Endothelial cell of umbilical vein (primary cell): ENCODE measurements at regions not wholly inside any gene's neighbourhood (a gene's known extent, or its start where the extent isn't known, plus 50 kb on each side); places are given as distances from the start of the nearest gene placed in this dataset.

Source experiments
- BruUV-seq: library from RNA; stranded (reverse); fragments of 400-500 nt; replicated peaks from 2 replicates; lab custom pipeline; 2021; lab: Mats Ljungman, UMichigan
- CTCF ChIA-PET: fragments of 300-600, 350-600 bp; sonication (Branson Sonifier 250); formaldehyde crosslinking; loops from one replicate; lab custom pipeline; 2021; ENCODE audit warnings: antibody characterized with exemption, inconsistent platforms; lab: Charles Lee
- POLR2A ChIA-PET: fragments of 300-600, 350-600 bp; sonication (Branson Sonifier 250); formaldehyde crosslinking; loops from one replicate; lab custom pipeline; 2021; ENCODE audit warnings: antibody characterized with exemption, inconsistent platforms; lab: Charles Lee
- DNase-seq: peaks from one replicate; pipeline ENCODE4 v3.0.0-alpha.2; 2011; ENCODE audit warnings: low read depth, low spot score
- FAIRE-seq: peaks from 2 replicates; lab custom pipeline; 2011; peaks lifted over from hg19 to GRCh38; lab: Jason Lieb, UNC
- H2AFZ ChIP-seq: 2 replicates; pipeline ENCODE4 v1.6.0; 2012; ENCODE audit warnings: low read depth, low read length, control low read depth, inconsistent platforms
- H3K27ac ChIP-seq: 2 replicates; pipeline ENCODE4 v1.5.1; 2011; ENCODE audit warnings: low read depth, mild to moderate bottlenecking, control low read depth, low read length, moderate library complexity; ENCODE audit not compliant: insufficient read depth
- H3K27me3 ChIP-seq, 2 experiments: 2 replicates each; pipeline versions ENCODE4 v1.6.0 to v1.6.1; 2011; ENCODE audit warnings: low read length in 2 of 2, mixed read lengths in 1 of 2; ENCODE audit not compliant: control insufficient read depth in 2 of 2, insufficient read depth in 2 of 2
- H3K36me3 ChIP-seq, 2 experiments: 2 replicates in 1 of 2; 3 replicates in 1 of 2; pipeline ENCODE4 v1.5.1; 2011; ENCODE audit warnings: low read length in 2 of 2, mild to moderate bottlenecking in 1 of 2, moderate library complexity in 1 of 2; ENCODE audit not compliant: control insufficient read depth in 2 of 2, insufficient read depth in 2 of 2; ENCODE audit errors: extremely low read depth in 1 of 2
- H3K4me1 ChIP-seq: 3 replicates; pipeline ENCODE4 v1.5.1; 2011; ENCODE audit warnings: mild to moderate bottlenecking, low read length; ENCODE audit not compliant: control insufficient read depth, insufficient read depth; ENCODE audit errors: extremely low read depth
- H3K4me2 ChIP-seq: 2 replicates; pipeline ENCODE4 v1.6.1; 2011; ENCODE audit warnings: low read length, control low read depth, mixed read lengths; ENCODE audit not compliant: insufficient read depth
- H3K4me3 ChIP-seq, 3 experiments: fragments of 200-600 bp in 1 of 3; sonication (generic), shearing (Covaris generic) in 1 of 3; replicated peaks in 1 of 3; 2 replicates each; pipeline ENCODE4 v1.5.1; 2011 to 2016; ENCODE audit warnings: control low read depth in 3 of 3, low read length in 3 of 3, mild to moderate bottlenecking in 2 of 3, inconsistent platforms in 1 of 3, low read depth in 1 of 3, moderate library complexity in 1 of 3; ENCODE audit not compliant: insufficient read depth in 1 of 3
- H3K79me2 ChIP-seq: 2 replicates; pipeline ENCODE4 v1.6.0; 2012; ENCODE audit warnings: low read length, inconsistent platforms; ENCODE audit not compliant: control insufficient read depth, insufficient read depth
- H3K9ac ChIP-seq: replicated peaks from 2 replicates; pipeline ENCODE3; 2011; ENCODE audit warnings: low read length, control low read depth; ENCODE audit not compliant: insufficient read depth; ENCODE audit errors: extremely low read depth
- H3K9me1 ChIP-seq: replicated peaks from 3 replicates; pipeline ENCODE4 v1.6.0; 2011; ENCODE audit warnings: mild to moderate bottlenecking, low read length; ENCODE audit not compliant: control insufficient read depth, insufficient read depth; ENCODE audit errors: extremely low read depth
- H3K9me3 ChIP-seq: replicated peaks from 2 replicates; pipeline ENCODE4 v1.5.1; 2012; ENCODE audit warnings: low read length, inconsistent platforms; ENCODE audit not compliant: control insufficient read depth, insufficient read depth
- H4K20me1 ChIP-seq: replicated peaks from 2 replicates; pipeline ENCODE3; 2011; ENCODE audit warnings: mild to moderate bottlenecking, low read length; ENCODE audit not compliant: control insufficient read depth, insufficient read depth; ENCODE audit errors: extremely low read depth
- EZH2 ChIP-seq: IDR thresholded peaks from 2 replicates; pipeline ENCODE4 v1.6.1; 2012; ENCODE audit warnings: borderline replicate concordance, low read depth, mild to moderate bottlenecking, moderate library complexity, low read length, inconsistent platforms; ENCODE audit not compliant: severe bottlenecking
- FOS ChIP-seq: IDR thresholded peaks from 2 replicates; pipeline ENCODE4 v1.6.1; 2011; ENCODE audit warnings: mild to moderate bottlenecking, low read length, moderate library complexity, borderline replicate concordance; ENCODE audit not compliant: insufficient read depth
- GATA2 ChIP-seq: IDR thresholded peaks from 2 replicates; pipeline ENCODE4 v1.7.0; 2011; ENCODE audit warnings: low read depth, mild to moderate bottlenecking, moderate library complexity, mixed read lengths, low read length; ENCODE audit not compliant: insufficient read length, insufficient read depth
- JUN ChIP-seq: IDR thresholded peaks from 2 replicates; pipeline ENCODE4 v1.6.1; 2011; ENCODE audit warnings: borderline replicate concordance, low read depth; ENCODE audit not compliant: insufficient read length, insufficient read depth
- MAX ChIP-seq: IDR thresholded peaks from 2 replicates; pipeline ENCODE4 v1.6.1; 2011; ENCODE audit not compliant: insufficient read depth, insufficient read length
- MYC ChIP-seq: IDR thresholded peaks from one replicate; pipeline ENCODE4 v1.6.1; 2011; ENCODE audit warnings: mild to moderate bottlenecking, low read depth, low read length
- POLR2A ChIP-seq: IDR thresholded peaks from 2 replicates; pipeline ENCODE4 v1.6.1; 2012; ENCODE audit warnings: low read depth, mild to moderate bottlenecking, control low read depth, low read length
- POLR2AphosphoS5 ChIP-seq: IDR thresholded peaks from 2 replicates; pipeline ENCODE4 v1.6.1; 2012; ENCODE audit warnings: low read depth, mild to moderate bottlenecking, control low read depth, low read length, moderate library complexity; ENCODE audit not compliant: insufficient read depth
- dilution Hi-C: fragments of 300-500 bp; cut with MboI; formaldehyde crosslinking; loops from one replicate; pipeline ENCODE4 v1.15.0; 2019; ENCODE audit warnings: low sequenced_read_pairs; ENCODE audit not compliant: extremely low pct_ligation_motif_present
- intact Hi-C: fragments of 100-400 bp; cut with micrococcal nuclease; formaldehyde crosslinking; loops from one replicate; pipeline ENCODE4 v1.10.0; 2022
- TF ChIP-seq, protein P1 (sequence below), 2 donors: IDR thresholded peaks; 1 replicate in 1 of 2; 2 replicates in 1 of 2; pipeline ENCODE4 v1.5.1; 2011; ENCODE audit warnings: low read length in 2 of 2, mild to moderate bottlenecking in 2 of 2, moderate library complexity in 2 of 2, control low read depth in 1 of 2, inconsistent platforms in 1 of 2, low read depth in 1 of 2; ENCODE audit not compliant: insufficient read depth in 1 of 2; ENCODE audit errors: extremely low read depth in 1 of 2

- Histone ChIP-seq H3K27me3 (no peaks in the 10 kb centered on the region), H3K9me1 (no peaks in the 10 kb centered on the region), H3K36me3 (no peaks in the 10 kb centered on the region), H3K4me2 (no peak overlapping the region), H4K20me1 (no peaks in the 10 kb centered on the region), H3K9ac (no peak overlapping the region), H3K9me3 (peaks cover 10% of the 10 kb centered on the region), H3K4me1 (no peaks in the 10 kb centered on the region), H2AFZ (no peak overlapping the region), H3K79me2 (no peaks in the 10 kb centered on the region), H3K27ac (no peak overlapping the region), H3K4me3 (no peak overlapping the region)
- dilution Hi-C loops (no loop called here), intact Hi-C loops (no loop called here)
- BruUV-seq, result no TSS peak
- CTCF ChIA-PET, result interaction anchor here (0.6 kb wide), 1 partner anchor 1848 kb away, joined by 3 read pairs; no protein-coding TSS in a partner anchor
- FAIRE-seq, result no peak
- POLR2A ChIA-PET, result no interaction called here
- DNase-seq, result no peak
- no peak for TF ChIP-seq GATA2
- TF ChIP-seq FOS, result no peak
- TF ChIP-seq POLR2AphosphoS5, result no peak
- TF ChIP-seq EZH2, result no peak
Observed at GRCh38 chr16:8048433-8048832, 541.9 kb downstream of the TMEM114 start.

DNA sequence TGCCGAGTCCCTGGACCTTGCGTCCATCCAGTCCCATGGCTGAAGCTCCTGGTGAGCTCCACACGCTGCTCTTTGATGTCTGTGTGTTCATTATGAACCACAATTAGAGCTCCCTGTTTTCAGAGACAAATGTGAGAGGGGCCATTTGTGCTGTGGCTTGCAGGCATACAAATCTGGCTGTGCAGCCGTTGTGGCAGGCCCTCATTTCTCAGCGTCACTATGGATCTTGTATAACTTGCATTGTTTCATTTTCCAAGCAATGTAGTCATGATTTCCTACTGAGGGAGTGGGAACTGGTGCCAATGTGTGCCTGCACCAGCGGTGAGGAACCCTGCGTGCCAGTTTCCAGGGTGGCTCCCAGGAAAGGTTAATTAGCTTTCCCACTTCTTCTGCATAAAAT, 542.6 kb downstream of the TMEM114 start:
- Histone ChIP-seq H3K4me3 (no peak overlapping the region), H3K4me1 (no peaks in the 10 kb centered on the region), H3K36me3 (no peaks in the 10 kb centered on the region), H3K9me3 (peaks cover 8% of the 10 kb centered on the region), H3K79me2 (no peaks in the 10 kb centered on the region), H4K20me1 (no peaks in the 10 kb centered on the region), H3K27me3 (no peaks in the 10 kb centered on the region), H3K4me2 (no peak overlapping the region), H3K27ac (no peak overlapping the region), H2AFZ (no peak overlapping the region), H3K9me1 (no peaks in the 10 kb centered on the region), H3K9ac (no peak overlapping the region)
- ChIA-PET CTCF (no interaction called here), POLR2A (no interaction called here)
- no TSS peak for BruUV-seq
- dilution Hi-C loops, result no loop called here
- no peak for FAIRE-seq
- intact Hi-C loops, result no loop called here
- TF ChIP-seq, protein P1, sequence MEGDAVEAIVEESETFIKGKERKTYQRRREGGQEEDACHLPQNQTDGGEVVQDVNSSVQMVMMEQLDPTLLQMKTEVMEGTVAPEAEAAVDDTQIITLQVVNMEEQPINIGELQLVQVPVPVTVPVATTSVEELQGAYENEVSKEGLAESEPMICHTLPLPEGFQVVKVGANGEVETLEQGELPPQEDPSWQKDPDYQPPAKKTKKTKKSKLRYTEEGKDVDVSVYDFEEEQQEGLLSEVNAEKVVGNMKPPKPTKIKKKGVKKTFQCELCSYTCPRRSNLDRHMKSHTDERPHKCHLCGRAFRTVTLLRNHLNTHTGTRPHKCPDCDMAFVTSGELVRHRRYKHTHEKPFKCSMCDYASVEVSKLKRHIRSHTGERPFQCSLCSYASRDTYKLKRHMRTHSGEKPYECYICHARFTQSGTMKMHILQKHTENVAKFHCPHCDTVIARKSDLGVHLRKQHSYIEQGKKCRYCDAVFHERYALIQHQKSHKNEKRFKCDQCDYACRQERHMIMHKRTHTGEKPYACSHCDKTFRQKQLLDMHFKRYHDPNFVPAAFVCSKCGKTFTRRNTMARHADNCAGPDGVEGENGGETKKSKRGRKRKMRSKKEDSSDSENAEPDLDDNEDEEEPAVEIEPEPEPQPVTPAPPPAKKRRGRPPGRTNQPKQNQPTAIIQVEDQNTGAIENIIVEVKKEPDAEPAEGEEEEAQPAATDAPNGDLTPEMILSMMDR (IDR thresholded peaks at IDR 0.05; ENCODE audit: extremely low read depth in 1 of 2, insufficient read depth in 1 of 2, low read depth in 1 of 2, low read length in 2 of 2), result no peak
- TF ChIP-seq MYC (no peak), POLR2AphosphoS5 (no peak), FOS (no peak), EZH2 (no peak), POLR2A (no peak), MAX (no peak), JUN (no peak), GATA2 (no peak)
- DNase-seq, result no peak
